ENCODE measurements at regions not wholly inside any gene's neighbourhood (a gene's known extent, or its start where the extent isn't known, plus 50 kb on each side); places are given as distances from the start of the nearest gene placed in this dataset.

DNA sequence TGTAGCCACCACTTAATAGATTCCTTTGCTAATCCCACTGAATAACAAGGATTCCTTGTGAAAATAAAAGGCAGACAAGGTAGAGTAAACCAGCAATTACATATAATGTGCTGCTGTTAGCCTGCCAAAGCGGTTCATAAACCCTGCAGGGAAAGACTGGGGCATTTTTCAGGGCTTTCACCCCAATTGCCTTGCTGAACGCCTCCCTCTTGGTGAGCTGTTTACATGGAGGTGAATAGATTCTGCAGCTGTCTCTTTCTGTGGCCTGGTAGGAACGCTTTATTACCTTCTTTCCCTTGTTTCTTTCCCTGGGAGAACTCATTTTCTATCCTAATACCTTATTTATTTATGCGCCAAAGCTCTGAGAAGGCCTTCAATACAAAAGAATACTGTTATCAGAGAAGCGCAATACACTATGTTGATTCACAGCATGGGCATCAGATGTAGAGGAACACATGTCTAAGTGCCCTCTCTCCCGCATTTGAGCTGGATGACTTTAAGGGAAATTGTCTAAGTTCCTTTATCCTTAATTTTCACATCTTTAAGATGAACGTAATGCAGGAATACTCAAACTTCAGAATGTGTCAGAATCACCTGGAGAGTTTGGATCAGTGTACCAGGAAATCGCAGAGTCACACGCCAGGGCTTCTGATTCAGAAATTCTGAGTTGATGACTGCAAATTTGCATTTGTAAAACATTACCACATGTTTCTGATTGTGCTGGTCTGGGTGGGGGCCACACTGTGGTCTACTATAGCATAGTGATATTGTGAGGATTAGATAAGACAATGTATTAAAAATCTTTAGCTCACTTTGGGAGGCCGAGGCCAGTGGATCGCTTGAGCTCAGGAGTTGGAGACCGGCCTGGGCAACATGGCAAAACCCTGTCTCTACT is 1203.8 kb downstream of the SORCS3 start:
- DNase-seq: no peak

DNA sequence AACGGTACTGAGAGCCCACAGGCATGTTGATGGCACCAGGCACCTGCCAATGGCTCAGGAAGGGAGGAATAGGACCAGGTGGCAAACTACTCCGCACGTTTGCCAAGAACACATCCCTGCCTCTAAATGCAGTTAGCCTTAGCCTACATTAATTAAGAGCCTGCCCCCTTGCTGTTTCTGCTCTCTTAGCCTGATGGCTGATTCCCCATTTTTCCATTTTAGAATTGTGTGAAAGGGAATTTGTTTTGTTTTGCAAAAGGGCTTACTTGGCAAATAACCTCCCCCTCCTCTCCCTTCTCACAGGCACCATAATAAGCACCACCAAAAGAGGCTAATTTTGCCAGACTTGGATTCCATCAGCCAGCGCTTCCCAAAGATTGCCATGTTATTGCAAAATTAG is 1203.2 kb downstream of the SORCS3 start:
- peak; percentile 40 for DNase-seq

DNA sequence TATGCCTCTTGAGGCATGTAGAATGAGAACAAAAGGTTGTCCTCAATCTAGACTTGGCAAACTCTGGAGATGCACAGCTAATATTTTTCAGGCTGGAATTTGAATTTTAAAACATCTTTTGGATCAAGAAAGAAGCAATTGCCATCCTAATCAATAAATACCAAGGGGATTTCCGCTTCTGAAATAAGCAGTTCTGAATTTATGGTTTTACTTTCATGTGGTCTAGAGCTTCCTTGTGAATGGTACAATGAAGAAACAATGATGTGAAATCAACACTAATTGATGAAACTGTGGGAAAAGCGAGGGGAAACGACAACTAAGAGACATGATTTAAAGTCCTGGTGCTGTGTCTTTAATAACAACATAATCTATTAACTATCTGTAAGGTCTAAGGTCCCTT is 1202.7 kb downstream of the SORCS3 start:
- DNase-seq: no peak

DNA sequence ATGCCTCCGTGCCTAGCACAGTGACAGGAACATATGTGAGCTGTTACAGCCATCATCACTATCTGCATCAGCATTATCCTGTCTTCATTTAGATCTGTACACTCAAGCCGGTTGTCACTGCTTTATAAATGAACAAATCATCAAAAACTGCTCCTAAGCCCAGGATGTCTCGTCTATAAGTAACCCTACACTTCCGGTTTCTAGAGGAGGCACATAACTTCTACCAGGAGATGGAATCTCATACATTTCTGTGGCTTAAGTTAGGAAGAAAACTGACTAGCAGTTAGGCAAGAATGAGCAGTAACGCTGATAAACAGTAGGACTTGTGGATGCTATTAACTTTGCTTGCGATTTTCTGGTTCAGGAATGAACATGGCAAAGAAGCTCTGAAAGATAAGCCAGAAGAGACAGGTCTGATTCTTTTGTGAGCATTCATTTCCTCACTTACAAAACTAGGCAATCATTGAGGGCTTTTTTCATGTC is 1199.2 kb downstream of the SORCS3 start:
- no peak for DNase-seq

DNA sequence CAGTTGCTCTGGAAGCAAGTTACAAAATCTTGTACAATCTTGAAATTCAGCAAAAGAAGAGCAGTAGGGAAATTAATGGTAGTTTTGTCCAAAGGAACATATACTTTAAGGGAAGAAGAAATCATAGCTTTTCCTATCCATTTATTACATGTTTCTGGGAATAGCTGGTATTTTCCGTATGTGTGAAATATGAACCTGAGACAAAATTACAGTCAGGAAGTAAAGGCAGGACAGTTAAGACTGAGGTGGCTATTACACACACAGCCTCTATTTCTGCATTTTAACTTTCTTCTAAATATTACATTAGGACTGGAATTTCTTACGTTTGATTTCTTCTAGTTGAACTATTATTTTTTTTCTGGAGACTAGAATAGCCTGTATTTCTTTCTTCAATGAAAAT is 1197.3 kb downstream of the SORCS3 start:
- DNase-seq: no peak

DNA sequence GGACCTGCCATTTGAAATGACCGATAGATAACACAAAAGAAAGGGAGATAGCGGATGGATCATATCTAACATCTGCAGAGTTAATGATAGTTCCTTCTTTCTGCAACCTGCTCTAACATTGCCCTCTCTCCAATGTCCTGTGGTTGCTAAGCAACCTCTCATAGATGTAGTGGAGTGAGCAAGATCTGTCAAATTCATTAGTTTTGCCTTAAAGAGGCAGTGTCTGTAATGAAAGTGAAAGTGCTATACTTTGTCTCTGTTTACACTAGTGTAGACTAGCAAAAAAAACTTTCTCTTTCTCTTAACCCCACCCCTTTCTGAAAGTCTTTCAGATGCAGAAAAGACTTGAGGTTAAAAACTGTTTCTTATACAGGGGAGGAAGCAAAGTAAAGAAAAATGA is 1196.9 kb downstream of the SORCS3 start:
- DNase-seq: no peak

DNA sequence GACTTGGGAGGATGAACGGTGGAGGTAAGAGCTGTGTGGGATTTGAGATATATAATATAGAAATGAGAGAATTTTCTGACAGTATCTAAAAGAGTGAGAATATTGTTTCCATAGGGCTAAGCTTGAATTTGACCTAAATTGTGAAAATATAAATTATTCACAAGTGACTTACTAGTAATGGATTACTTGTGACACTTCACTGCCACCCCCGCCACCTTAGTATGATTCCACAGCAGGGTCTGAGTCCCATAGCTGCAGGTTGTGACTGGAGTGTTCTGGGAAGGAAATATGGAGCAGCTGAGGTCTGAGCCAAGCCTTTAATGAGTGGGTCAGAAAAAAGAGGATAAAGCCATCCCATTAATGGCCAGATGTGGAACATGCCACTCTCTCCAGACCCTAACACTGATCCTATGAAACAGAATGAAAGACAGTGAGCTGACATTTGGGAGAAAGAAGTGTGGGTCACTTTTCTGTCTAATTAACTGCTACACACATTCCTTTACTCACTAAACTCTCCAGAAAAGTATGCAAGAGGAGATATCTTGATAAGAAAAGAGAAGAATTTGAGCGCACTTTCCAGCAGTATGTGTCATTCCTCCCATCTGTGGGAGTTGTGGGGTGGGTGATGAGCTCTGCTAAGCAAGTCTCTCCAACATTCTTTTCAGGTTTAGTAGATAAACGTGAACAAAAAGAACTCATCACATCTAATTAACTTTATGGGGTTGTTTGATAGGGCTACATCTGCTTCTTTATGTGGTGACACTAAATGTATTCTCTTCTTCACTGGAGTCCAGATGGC is 1193.4 kb downstream of the SORCS3 start:
- no peak for DNase-seq

DNA sequence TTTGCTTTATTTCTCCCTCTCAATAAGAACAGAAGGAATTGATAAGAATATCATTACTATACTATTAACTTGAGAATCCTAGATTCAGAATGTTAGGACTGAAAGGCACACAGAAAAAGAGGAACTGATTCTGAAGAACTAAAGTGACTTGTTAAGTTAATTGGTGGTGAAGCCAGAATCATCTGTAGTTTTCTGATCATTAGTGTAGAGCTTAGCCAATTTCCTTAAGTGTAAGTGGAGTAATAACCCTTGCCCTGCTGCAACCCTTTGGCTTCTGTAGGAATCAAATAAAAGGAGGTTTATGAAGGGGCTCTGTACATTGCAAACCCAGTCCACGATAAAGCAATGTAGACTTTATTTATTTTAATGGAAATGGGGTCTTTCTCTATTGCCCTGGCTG is 1186.0 kb downstream of the SORCS3 start:
- DNase-seq: no peak

DNA sequence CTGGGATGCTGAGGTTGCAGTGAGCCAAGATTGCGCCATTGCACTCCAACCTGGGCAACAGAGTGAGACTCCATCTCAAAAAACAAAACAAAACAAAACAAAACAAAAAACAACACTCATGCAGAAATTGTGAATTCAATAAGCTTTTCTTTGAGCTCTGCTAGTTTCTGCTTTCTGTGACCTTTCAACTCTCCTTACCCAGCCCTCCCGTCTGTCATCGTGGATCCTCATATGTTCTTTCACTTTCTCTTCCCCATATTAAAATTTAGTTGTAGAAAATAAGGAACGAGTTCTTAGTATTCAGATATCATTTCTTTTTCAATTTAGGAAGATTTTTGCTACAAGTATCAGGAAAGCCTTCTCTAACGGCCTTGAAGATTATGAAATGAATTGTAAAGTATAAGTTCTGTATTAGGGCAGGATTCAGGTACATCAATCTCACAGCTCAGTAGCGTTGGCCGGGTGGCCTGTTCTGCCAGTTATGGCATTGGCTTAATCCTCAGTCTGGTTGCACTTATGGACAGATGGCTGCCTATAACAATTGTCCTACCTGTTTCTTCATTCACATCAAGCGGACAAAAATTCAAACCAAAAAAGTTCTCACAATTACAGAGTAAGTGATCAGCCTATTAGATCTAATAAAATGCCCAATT is 1167.0 kb downstream of the SORCS3 start:
- DNase-seq: no peak

DNA sequence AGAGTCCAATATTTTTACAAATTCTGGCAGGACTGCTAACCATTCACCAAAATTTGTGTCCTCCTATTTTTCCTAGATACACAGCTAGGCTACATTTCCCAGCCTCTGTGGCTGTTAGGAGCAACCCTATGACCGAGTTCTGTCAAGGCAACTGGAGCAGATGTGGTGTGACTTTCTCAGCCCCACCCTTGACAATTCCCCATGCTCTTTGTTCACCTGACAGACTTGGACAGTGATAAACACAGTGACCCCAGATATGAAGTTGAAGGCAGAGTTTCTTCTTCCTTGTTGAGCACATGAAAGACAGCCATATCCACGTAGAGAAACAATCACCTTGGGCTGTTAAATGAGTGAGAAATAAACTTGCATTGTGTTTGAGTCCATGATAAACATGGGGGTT is 1162.1 kb downstream of the SORCS3 start:
- no peak for DNase-seq

DNA sequence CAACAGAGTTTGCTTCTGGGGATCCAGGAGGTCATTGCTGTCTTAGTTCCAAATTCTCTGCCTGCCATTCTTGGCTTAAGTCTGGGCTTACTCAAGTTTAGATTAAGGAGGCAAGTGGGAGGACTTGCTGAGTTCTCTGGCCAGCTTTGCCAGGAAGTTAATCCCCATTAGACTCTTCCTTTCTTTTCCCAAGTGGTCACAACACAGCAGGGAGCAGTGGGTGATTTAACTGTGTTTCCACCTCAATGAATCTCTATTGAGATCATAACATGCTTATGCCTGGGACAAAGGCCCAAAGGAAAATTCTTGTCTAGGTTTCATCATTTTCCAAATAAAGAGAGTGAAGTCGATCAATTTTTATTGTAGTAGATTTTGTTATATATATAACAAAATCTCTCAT is 1159.6 kb downstream of the SORCS3 start:
- no peak for DNase-seq

DNA sequence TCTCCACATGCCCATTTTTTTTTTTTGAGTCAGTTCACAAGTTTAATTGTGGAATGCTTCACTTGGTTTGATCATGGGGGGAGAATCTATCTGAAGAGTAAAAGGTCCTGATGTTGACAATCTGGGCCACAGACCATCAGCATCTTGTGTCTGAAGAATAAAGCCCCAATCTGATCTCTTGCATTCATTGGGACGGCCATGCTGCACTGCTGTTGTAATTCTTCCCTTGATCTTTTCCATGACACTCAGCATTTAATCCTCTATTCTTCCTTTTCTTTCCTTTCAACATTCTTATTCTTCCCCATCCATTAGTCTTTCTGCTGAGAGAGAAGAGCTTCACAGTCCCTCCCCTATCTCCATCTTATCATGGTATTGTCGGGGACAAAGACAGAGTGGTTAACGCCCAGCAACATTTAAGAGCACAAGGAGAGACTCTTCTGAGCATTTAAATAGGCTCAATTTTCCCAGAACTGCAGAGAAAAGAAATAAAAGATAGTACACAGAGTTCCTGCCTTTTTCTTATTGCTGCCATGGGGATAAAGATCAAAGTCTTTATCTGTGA is 1157.3 kb downstream of the SORCS3 start:
- no peak for DNase-seq

DNA sequence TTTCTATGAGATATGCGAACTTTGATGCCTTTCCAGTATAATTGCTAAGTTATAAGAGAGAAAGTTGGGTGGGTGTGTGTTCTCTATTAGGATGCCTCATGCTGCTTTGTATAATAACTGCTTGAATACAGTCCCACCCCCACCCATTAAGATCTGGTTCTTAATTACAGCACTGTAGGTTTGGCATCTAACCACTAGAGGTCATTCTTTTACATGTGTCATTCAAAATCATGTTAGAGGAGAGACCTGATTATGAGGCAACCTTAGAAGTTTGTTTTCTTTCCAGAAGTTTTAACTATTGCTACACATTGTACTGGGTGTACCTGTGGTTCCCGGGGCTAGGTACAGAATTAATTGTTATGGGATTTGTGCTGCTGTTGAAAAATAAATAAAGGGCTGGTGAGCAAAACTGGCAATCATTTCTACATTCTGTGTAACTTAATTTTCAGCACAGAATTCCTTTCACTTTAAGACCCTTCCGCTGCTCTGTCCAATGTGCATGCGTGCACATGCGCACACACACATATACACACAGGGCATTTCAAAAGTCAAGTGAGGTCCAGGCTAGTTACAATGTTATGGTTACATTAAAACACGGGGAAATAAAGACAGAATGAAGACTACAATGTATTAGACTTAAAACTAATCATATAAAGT is 1156.3 kb downstream of the SORCS3 start:
- peak; percentile 10 for DNase-seq

DNA sequence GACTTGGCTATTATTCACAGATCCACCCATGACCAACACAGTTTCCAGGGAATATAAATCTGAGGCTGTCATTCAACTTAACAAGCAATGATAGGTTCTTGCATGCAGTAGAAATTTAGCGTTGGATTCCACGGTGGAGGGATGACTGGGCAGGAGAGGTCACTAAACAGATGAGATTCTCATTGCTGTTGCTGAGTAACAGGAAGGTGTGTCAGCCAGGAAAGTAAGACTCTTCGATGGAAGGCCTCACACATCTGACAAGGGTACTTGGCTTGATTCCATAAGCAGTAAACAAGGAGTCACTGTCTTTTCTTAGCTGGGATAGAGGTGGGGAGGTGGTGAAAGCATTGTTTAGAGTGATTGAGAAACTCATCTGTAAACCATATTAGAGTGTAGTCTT is 1152.0 kb downstream of the SORCS3 start:
- DNase-seq: no peak

DNA sequence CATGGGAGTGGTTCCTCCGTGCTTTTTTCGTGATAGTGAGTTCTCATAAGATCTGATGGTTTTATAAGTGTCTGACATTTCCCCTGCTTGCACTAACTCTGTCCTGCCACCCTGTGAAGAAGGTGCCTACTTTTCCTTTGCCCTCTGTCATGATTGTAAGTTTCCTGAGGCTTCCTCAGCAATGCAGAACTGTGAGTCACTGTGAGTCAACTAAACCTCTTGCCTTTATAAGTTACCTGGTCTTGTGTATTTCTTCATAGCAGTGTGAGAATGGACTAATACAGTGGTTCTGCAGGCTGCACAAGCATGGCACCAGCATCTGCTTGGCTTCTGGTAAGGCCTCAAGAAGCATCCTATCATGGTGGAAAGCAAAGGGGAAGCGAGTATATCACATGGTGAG is 1144.6 kb downstream of the SORCS3 start:
- no peak for DNase-seq

DNA sequence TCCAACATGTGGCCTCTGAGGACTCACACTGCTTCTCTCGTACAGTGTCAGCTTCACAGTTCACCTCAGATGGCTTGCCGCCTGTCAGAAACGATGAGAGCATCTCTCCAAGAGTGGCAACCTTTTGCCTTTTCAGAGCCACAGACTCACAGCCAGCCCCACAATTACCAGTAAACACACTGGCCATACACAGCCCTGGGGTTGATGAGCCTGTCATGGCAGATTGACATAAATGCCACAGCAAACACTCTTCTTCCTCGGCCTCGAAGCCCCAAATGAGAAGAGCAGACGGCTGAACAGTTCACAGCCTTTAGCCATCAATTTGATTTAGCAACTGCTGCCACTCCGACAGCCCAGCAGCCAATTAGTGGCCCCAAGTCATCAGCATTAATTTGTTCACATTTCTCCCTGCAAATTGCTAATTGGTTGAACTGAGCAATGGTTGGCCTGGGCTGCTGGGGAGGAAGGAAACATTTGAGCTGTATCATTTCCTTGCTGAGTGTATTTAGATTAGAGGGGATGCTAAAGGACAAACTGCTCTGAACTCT is 1142.9 kb downstream of the SORCS3 start:
- DNase-seq: no peak

DNA sequence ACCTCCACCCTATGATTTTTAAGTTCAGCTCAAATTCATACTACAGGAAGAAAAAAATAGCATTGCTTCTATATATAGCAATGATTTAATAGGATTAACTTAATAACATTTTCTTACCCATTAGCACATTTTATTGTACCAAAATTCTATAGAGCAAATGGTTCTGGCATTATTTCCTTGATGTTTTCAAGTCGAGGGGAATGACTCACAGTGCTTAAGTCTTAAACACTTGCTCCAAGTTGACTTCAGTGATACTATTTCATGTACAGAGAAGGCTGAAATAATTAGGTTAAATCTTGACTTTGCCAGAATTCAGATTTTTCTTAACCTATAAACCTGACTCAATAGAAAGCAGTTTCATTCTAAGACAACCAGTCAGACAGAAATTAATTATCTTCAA is 1133.8 kb downstream of the SORCS3 start:
- no peak for DNase-seq

DNA sequence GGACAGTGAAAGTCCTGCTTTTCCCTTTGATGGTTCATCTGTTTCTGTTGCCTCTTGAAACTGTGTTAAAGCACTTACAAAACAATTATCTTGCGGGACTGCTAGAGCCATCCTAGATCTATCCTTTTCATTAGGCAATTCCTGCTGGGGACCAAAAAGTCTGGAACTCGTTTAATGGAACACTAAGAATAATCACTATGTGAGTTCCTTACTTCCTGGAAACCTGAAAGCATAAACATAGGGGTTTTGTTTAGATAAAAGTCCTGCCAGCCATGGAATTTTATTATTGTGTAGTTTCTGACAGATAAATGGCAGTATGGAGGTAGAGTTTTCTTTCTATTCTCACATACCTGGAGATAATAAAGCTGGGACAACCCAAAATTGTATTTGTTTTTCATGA is 1133.3 kb downstream of the SORCS3 start:
- no peak for DNase-seq

DNA sequence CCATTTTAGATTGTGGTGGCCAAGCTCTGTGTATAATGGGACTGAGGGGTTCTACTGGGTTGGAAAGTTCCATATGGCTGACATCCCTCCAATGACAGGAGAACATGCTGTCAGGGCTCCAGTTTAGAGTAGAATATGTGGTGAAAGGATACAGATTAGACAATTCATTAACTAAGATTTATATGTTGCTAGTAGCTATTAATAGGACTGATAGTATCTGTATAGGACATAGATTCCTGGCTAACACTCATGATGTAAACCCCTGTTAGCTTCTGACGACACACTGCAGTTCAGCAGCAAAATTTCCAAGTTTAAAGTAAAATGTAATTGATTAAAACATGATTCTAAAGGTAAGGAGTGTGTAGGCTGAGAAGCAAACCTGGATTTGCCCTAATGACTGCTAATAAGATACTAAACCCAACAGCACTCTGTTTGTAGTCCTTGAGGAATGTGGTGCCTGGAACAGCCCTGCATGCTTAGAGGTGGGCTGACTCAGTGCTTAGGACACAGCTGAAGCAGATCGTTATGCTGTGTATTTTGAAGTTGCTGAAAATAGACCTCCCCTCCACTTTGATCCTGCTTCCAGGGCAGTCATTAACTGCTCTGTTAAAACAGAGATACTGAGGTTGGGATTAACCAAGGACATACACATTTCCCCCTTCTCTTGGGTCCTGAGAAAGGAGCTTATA is 1129.6 kb downstream of the SORCS3 start:
- DNase-seq: no peak

DNA sequence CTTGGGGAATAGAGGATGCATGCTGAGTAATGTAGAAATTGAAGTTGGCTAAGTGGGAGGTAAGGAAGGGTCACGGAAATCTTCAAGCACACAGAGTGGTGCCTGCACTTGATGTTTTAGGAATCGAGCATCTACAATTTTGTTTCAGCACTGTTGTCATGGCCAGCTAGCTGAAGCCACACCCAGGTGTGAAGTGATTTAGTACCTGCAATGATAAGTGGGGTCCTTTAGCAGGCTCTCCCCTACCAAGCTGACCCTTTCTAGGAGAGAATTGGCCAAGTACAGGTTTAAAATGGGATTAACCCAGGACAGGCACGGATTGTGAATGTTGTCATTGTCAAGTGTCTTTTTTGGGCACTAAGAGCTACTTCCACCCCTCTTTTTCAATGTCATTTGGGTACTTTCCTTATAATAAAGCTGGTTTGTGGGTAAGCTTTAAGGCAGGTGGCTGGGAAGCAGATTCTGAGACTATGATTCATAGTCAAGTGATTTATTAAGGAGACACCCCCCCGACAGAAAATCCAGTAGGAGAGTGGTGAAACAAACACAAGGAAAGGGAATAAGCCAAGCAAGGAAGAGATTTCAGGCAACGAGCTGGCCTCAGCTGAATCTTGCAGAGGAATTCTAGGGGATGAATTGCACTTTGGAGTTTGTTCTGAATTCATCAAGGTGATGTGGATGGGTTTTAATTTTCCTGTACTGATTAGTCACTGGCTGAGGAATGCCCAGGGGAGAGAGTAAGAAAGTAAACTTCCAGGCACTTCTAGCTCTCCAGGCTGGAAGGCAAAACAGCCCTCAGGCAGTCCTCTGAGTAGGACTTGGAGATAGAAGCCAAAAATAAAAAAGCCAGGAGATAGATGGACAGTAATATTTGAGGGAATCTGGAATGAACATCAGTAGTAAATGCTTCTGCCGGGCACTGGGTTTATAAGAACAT is 1128.4 kb downstream of the SORCS3 start:
- DNase-seq: no peak

DNA sequence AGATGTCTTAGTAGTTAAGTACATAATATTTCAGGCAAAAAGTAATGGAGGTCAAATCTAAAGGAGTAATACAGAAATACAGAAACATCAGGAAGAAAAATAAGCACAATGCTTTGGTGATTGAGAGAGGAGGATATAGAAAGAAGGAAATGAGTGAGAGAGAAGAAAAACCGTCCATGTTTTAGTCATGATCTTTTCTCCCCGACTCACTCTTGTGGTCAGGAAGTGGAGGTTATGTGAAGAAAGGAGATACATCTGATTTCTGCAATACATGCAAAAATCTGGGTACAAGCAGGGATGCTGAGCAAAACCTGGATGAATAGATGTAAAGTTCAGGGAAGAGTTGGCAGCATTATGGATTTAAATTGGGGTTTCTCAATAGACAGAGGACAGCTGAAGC is 1122.5 kb downstream of the SORCS3 start:
- DNase-seq: no peak
